ENCODE measurements at regions not wholly inside any gene's neighbourhood (a gene's known extent, or its start where the extent isn't known, plus 50 kb on each side); places are given as distances from the start of the nearest gene placed in this dataset.

- DNase-seq (ENCODE audit: low read depth) = no peak
Observed at GRCh38 chr15:97026781-97027180, 696.3 kb downstream of the NR2F2 start.

- DNase-seq (ENCODE audit: low read depth) = no peak
Observed at GRCh38 chr15:97027772-97028171, 697.3 kb downstream of the NR2F2 start.

- DNase-seq (ENCODE audit: low read depth) = no peak
Observed at GRCh38 chr15:97030251-97030650, 699.8 kb downstream of the NR2F2 start.

GRCh38 chr15:97036301-97036700, 705.8 kb downstream of the NR2F2 start:
- no peak for DNase-seq (ENCODE audit: low read depth)

- no peak for DNase-seq (ENCODE audit: low read depth)
Observed at GRCh38 chr15:97037080-97037479, 706.6 kb downstream of the NR2F2 start.

GRCh38 chr15:97045666-97046421, 715.3 kb downstream of the NR2F2 start:
- DNase-seq (ENCODE audit: low read depth) = no peak

GRCh38 chr15:97052513-97052912, 722.0 kb downstream of the NR2F2 start:
- DNase-seq (ENCODE audit: low read depth) = no peak

- no peak for DNase-seq (ENCODE audit: low read depth)
Observed at GRCh38 chr15:97053635-97054034, 723.1 kb downstream of the NR2F2 start.

GRCh38 chr15:97057503-97057902, 727.0 kb downstream of the NR2F2 start:
- DNase-seq (ENCODE audit: low read depth) = no peak

GRCh38 chr15:97059281-97059680, 728.8 kb downstream of the NR2F2 start:
- DNase-seq (ENCODE audit: low read depth) = no peak

- DNase-seq (ENCODE audit: low read depth) = no peak
Observed at GRCh38 chr15:97061392-97061791, 730.9 kb downstream of the NR2F2 start.

GRCh38 chr15:97071668-97072067, 741.2 kb downstream of the NR2F2 start:
- DNase-seq (ENCODE audit: low read depth) = no peak

GRCh38 chr15:97072545-97072944, 742.0 kb downstream of the NR2F2 start:
- no peak for DNase-seq (ENCODE audit: low read depth)

GRCh38 chr15:97076011-97076410, 745.5 kb downstream of the NR2F2 start:
- no peak for DNase-seq (ENCODE audit: low read depth)

- DNase-seq (ENCODE audit: low read depth) = no peak
Observed at GRCh38 chr15:97077975-97078374, 747.5 kb downstream of the NR2F2 start.

- DNase-seq (ENCODE audit: low read depth) = no peak
Observed at GRCh38 chr15:97078591-97078990, 748.1 kb downstream of the NR2F2 start.

GRCh38 chr15:97081666-97082226, 751.2 kb downstream of the NR2F2 start:
- DNase-seq (ENCODE audit: low read depth) = no peak

- DNase-seq (ENCODE audit: low read depth) = no peak
Observed at GRCh38 chr15:97082830-97083229, 752.3 kb downstream of the NR2F2 start.

GRCh38 chr15:97084650-97085049, 754.1 kb downstream of the NR2F2 start:
- peak; percentile 10 for DNase-seq (ENCODE audit: low read depth)

- no peak for DNase-seq (ENCODE audit: low read depth)
Observed at GRCh38 chr15:97085731-97086130, 755.2 kb downstream of the NR2F2 start.

GRCh38 chr15:97087006-97087741, 756.7 kb downstream of the NR2F2 start:
- DNase-seq (ENCODE audit: low read depth) = peak; percentile 3

- DNase-seq (ENCODE audit: low read depth) = no peak
Observed at GRCh38 chr15:97091093-97091492, 760.6 kb downstream of the NR2F2 start.

- DNase-seq (ENCODE audit: low read depth) = no peak
Observed at GRCh38 chr15:97092656-97093055, 762.2 kb downstream of the NR2F2 start.
